DND-41 (cell line): ENCODE measurements at regions not wholly inside any gene's neighbourhood (a gene's known extent, or its start where the extent isn't known, plus 50 kb on each side); places are given as distances from the start of the nearest gene placed in this dataset.

Source experiments
- ATAC-seq: fragments of 200-7000 bp; cut with Tn5 transposase; 3 replicates; pipeline ENCODE4 v1.9.1; 2021; ENCODE audit warnings: low read depth; ENCODE audit not compliant: insufficient read depth
- DNase-seq: peaks from one replicate; pipeline ENCODE4 v3.0.0-alpha.2; 2020
- H2AFZ ChIP-seq: 2 replicates; pipeline ENCODE4 v1.6.0; 2012; ENCODE audit warnings: low read depth, low read length
- H3K27ac ChIP-seq: 2 replicates; pipeline ENCODE4 v1.5.1; 2012; ENCODE audit warnings: low read length, inconsistent platforms
- H3K27me3 ChIP-seq: fragments of 200-600 bp; sonication (generic); 2 replicates; pipeline ENCODE4 v1.6.0; 2012; ENCODE audit warnings: low read length, mild to moderate bottlenecking, inconsistent platforms; ENCODE audit not compliant: insufficient read depth, poor library complexity
- H3K36me3 ChIP-seq: 2 replicates; pipeline ENCODE4 v1.5.1; 2012; ENCODE audit warnings: low read length, inconsistent platforms; ENCODE audit not compliant: insufficient read depth
- H3K4me1 ChIP-seq: 2 replicates; pipeline ENCODE4 v1.5.1; 2012; ENCODE audit warnings: mild to moderate bottlenecking, low read length; ENCODE audit not compliant: insufficient read depth
- H3K4me2 ChIP-seq: 2 replicates; pipeline ENCODE4 v1.6.0; 2012; ENCODE audit warnings: mild to moderate bottlenecking, moderate library complexity, low read length, inconsistent platforms; ENCODE audit not compliant: insufficient read depth
- H3K4me3 ChIP-seq, 2 experiments: fragments of 200-600 bp in 1 of 2; shearing (Covaris generic) in 1 of 2; 2 replicates each; pipeline ENCODE4 v1.5.1; 2012 to 2016; ENCODE audit warnings: inconsistent platforms in 2 of 2, low read length in 2 of 2, mild to moderate bottlenecking in 2 of 2, low read depth in 1 of 2, moderate library complexity in 1 of 2
- H3K79me2 ChIP-seq: 2 replicates; pipeline ENCODE4 v1.6.0; 2012; ENCODE audit warnings: low read length, inconsistent platforms; ENCODE audit not compliant: insufficient read depth
- H3K9ac ChIP-seq: 2 replicates; pipeline ENCODE4 v1.6.0; 2012; ENCODE audit warnings: low read depth, mild to moderate bottlenecking, inconsistent platforms, low read length, moderate library complexity
- H3K9me3 ChIP-seq: 2 replicates; pipeline ENCODE4 v1.5.1; 2012; ENCODE audit warnings: low read length, moderate library complexity, mild to moderate bottlenecking, inconsistent platforms; ENCODE audit not compliant: insufficient read depth, severe bottlenecking
- H4K20me1 ChIP-seq: 2 replicates; pipeline ENCODE4 v1.6.0; 2012; ENCODE audit warnings: low read length; ENCODE audit not compliant: insufficient read depth
- EZH2 ChIP-seq: IDR thresholded peaks from 3 replicates; pipeline ENCODE4 v1.6.1; 2012; ENCODE audit warnings: borderline replicate concordance, low read depth, mild to moderate bottlenecking, moderate library complexity, low read length, inconsistent platforms; ENCODE audit not compliant: severe bottlenecking
- TF ChIP-seq, protein P1 (sequence below): IDR thresholded peaks from 2 replicates; pipeline ENCODE4 v1.5.1; 2012; ENCODE audit warnings: borderline replicate concordance, low read length, moderate library complexity, mild to moderate bottlenecking; ENCODE audit not compliant: poor library complexity, severe bottlenecking; ENCODE audit errors: extremely low read depth

DNA sequence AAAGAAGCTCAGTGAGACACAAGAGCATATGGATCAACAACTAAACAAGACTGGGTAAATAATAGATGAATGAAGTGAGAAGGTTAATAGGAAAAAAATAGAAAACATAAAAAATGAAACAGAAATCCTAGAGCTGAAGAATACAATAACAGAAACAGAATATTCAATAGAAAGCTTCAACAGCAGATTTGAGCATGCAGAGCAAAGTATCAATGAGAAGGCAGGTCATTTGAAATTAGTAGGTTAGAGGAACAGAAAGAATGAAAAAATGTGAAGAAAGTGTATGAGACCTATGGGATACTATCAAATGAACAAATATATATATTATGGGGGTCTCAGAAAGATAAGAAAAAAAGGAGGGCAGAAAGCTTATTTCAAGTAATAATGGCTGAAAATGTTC, 362.9 kb upstream of the POU3F2 start:
- TF ChIP-seq EZH2 = no peak
- TF ChIP-seq, protein P1, sequence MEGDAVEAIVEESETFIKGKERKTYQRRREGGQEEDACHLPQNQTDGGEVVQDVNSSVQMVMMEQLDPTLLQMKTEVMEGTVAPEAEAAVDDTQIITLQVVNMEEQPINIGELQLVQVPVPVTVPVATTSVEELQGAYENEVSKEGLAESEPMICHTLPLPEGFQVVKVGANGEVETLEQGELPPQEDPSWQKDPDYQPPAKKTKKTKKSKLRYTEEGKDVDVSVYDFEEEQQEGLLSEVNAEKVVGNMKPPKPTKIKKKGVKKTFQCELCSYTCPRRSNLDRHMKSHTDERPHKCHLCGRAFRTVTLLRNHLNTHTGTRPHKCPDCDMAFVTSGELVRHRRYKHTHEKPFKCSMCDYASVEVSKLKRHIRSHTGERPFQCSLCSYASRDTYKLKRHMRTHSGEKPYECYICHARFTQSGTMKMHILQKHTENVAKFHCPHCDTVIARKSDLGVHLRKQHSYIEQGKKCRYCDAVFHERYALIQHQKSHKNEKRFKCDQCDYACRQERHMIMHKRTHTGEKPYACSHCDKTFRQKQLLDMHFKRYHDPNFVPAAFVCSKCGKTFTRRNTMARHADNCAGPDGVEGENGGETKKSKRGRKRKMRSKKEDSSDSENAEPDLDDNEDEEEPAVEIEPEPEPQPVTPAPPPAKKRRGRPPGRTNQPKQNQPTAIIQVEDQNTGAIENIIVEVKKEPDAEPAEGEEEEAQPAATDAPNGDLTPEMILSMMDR = no peak
- H2AFZ ChIP-seq = no peak overlapping the region
- no peaks in the 10 kb centered on the region for H3K4me1 ChIP-seq
- H3K27me3 ChIP-seq = no peaks in the 10 kb centered on the region
- no peaks in the 10 kb centered on the region for H4K20me1 ChIP-seq
- H3K9me3 ChIP-seq = peaks cover 5% of the 10 kb centered on the region
- no peaks in the 10 kb centered on the region for H3K36me3 ChIP-seq
- DNase-seq = no peak
- no peaks in the 10 kb centered on the region for H3K79me2 ChIP-seq
- no peak overlapping the region for H3K9ac ChIP-seq
- H3K4me3 ChIP-seq = no peak overlapping the region
- no peak overlapping the region for H3K27ac ChIP-seq
- no peak overlapping the region for H3K4me2 ChIP-seq
- ATAC-seq = no peak

DNA sequence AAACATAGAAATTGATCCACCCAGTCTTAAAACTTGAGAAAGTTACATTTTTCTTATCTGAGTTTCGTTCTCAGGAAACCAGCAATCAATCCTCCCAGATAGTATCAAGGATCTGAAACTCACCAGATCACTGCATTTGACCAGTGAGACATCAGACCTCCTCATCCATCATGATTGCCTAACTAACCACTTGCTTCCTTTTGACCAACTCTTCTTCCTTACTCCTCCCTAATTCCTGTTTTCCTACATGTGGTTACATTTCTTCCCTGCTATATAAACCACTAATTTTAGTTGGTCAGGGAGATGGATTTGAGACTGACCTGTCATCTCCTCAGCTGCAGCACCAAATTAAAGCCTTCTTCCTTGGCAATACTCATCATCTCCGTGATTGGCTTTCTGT, 357.1 kb upstream of the POU3F2 start:
- Histone ChIP-seq H3K9me3 (no peaks in the 10 kb centered on the region), H3K27me3 (no peaks in the 10 kb centered on the region), H3K4me3 (no peak overlapping the region), H3K79me2 (no peaks in the 10 kb centered on the region), H3K4me1 (no peaks in the 10 kb centered on the region), H2AFZ (no peak overlapping the region), H3K36me3 (no peaks in the 10 kb centered on the region), H3K4me2 (no peak overlapping the region), H3K27ac (no peak overlapping the region), H3K9ac (no peak overlapping the region), H4K20me1 (no peaks in the 10 kb centered on the region)
- DNase-seq (no peak), ATAC-seq (no peak)
- TF ChIP-seq, protein P1 = no peak
- no peak for TF ChIP-seq EZH2

DNA sequence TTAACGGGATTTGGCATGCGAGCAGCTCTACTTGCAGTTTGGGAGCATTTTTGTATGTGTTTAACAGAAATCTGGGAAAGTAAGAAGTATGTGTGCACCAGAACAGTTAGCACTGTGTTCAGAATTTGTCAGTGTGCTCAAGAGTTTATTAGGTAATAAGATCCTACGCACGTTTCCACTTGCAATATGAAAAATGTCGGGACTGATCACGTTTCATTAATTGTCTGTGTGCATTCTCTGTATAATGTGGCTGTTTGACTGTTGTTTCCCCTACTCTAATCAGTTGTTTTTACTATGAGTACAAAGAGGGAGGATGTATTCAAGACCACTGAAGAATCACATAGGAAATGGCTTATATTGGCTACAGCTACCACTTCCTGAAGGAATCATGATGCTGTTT, 349.7 kb upstream of the POU3F2 start:
- TF ChIP-seq, protein P1 = no peak
- no peak for TF ChIP-seq EZH2
- DNase-seq (no peak), ATAC-seq (no peak)
- no peaks in the 10 kb centered on the region for H3K36me3 ChIP-seq
- H3K27ac ChIP-seq = no peak overlapping the region
- H3K9ac ChIP-seq = no peak overlapping the region
- no peaks in the 10 kb centered on the region for H4K20me1 ChIP-seq
- H2AFZ ChIP-seq = no peak overlapping the region
- no peaks in the 10 kb centered on the region for H3K4me1 ChIP-seq
- H3K4me2 ChIP-seq = no peak overlapping the region
- H3K9me3 ChIP-seq = no peaks in the 10 kb centered on the region
- H3K27me3 ChIP-seq = peaks cover under 1% of the 10 kb centered on the region
- no peak overlapping the region for H3K4me3 ChIP-seq
- no peaks in the 10 kb centered on the region for H3K79me2 ChIP-seq

DNA sequence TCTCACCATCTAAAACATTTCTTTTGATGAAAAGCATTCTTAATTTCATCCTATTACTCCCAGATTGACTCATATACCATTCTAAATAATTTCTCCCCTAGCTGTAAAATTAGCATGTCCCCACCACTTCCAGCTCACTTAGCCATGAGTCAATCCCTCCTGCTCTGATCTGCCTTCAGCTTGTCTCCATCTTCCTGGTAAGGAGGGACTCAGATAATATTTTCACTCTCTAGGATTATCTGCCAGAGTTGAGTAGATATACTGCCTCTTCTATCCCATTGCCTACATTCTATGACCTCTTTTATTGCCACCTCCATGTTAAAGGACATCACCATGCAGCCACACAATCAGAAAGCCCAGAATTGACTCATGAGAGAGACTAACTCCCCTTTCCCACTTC, 348.8 kb upstream of the POU3F2 start:
- Histone ChIP-seq H3K27ac (no peak overlapping the region), H3K9me3 (no peaks in the 10 kb centered on the region), H2AFZ (no peak overlapping the region), H3K79me2 (no peaks in the 10 kb centered on the region), H3K36me3 (no peaks in the 10 kb centered on the region), H3K27me3 (peaks cover 2% of the 10 kb centered on the region), H3K4me3 (no peak overlapping the region), H3K9ac (no peak overlapping the region), H3K4me1 (no peaks in the 10 kb centered on the region), H3K4me2 (no peak overlapping the region), H4K20me1 (no peaks in the 10 kb centered on the region)
- TF ChIP-seq, protein P1 = no peak
- TF ChIP-seq EZH2 = no peak
- DNase-seq (no peak), ATAC-seq (no peak)
